ENCODE measurements at regions not wholly inside any gene's neighbourhood (a gene's known extent, or its start where the extent isn't known, plus 50 kb on each side); places are given as distances from the start of the nearest gene placed in this dataset.

DNA sequence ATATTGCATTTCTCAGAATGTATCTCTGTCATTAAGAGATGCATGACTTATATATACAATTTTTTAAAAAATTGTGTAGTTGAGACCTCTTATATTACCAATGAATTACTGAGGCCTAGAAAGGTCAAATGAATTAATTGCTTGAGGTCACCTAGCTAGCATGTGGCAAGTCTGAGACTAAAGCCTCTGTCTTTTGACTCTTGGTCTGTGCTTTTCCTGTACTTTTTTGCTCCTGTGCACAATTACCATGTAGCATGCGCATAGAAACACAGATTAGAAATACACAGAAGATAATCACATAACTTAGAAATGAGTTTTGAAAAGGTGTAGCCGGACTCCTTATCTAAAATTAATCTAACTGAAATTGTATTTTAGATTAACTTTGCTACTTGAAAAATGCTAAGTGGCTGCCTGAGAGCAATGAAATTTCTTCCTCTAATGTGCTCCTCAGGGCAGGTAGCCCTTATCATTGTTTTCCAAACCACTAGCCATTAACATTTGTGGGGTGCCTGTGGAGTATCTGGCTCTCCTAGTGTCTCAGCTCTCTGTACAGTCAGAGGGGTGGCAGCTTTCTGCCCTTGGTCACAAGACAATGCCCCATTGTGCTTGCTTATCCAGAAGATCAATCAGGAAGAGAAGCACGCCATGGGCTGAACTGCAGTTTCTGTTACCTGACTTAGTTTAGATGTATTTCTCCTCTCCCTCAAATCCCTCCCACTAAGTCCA lies 119.6 kb downstream of the RFC3 start:
- Histone ChIP-seq H3K27ac (ENCODE audit: low read depth in 1 of 2, low read length in 1 of 2) (no peak overlapping the region), H3K4me3 (ENCODE audit: low read length in 2 of 2) (no peak overlapping the region), H3K36me3 (ENCODE audit: control insufficient read depth in 2 of 2, insufficient read depth in 2 of 2, low read length in 1 of 2) (no peaks in the 10 kb centered on the region), H3K9me3 (ENCODE audit: control insufficient read depth in 2 of 2, insufficient read depth in 1 of 2, low read length in 1 of 2) (no peaks in the 10 kb centered on the region), H3K27me3 (ENCODE audit: control insufficient read depth in 2 of 2, insufficient read depth in 1 of 2, low read length in 1 of 2) (no peaks in the 10 kb centered on the region), H3K4me1 (ENCODE audit: control insufficient read depth in 2 of 2, insufficient read depth in 2 of 2, low read length in 2 of 2) (peaks cover 0 to 5% of the 10 kb centered on the region in 2 donors)
- DNase-seq (ENCODE audit: low read depth in 6 of 9, low spot score in 9 of 9), result no peak
- 99% methylated on average over 3 of the region's 3 CpGs for WGBS

DNA sequence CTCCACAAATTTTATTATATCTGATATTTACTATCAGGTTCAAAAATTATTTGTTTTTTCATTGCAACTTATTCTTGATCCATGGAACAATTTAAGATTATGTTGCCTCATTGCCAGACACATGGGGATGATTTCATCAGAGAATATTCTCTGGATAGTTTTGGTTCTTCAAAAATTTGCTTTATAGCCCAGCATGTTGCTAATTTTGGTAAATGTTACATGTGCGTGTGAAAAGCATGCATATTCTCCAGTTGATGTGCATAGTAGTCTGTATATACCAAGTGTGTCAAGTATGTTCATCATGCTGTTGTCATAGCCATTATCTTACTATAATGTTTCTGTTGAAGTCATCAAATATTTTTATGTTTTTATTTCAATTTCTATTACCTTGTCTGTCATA lies 122.3 kb downstream of the RFC3 start:
- H3K4me1 ChIP-seq (ENCODE audit: control insufficient read depth in 2 of 2, insufficient read depth in 2 of 2, low read length in 2 of 2), result no peaks in the 10 kb centered on the region
- H3K27me3 ChIP-seq (ENCODE audit: control insufficient read depth in 2 of 2, insufficient read depth in 1 of 2, low read length in 1 of 2), result no peaks in the 10 kb centered on the region
- no peak overlapping the region for H3K27ac ChIP-seq (ENCODE audit: low read depth in 1 of 2, low read length in 1 of 2)
- H3K36me3 ChIP-seq (ENCODE audit: control insufficient read depth in 2 of 2, insufficient read depth in 2 of 2, low read length in 1 of 2), result no peaks in the 10 kb centered on the region
- no peak overlapping the region for H3K4me3 ChIP-seq (ENCODE audit: low read length in 2 of 2)
- H3K9me3 ChIP-seq (ENCODE audit: control insufficient read depth in 2 of 2, insufficient read depth in 1 of 2, low read length in 1 of 2), result no peaks in the 10 kb centered on the region
- 99% methylated on average over 1 of the region's 1 CpG for WGBS
- DNase-seq (ENCODE audit: low read depth in 6 of 9, low spot score in 9 of 9), result no peak

DNA sequence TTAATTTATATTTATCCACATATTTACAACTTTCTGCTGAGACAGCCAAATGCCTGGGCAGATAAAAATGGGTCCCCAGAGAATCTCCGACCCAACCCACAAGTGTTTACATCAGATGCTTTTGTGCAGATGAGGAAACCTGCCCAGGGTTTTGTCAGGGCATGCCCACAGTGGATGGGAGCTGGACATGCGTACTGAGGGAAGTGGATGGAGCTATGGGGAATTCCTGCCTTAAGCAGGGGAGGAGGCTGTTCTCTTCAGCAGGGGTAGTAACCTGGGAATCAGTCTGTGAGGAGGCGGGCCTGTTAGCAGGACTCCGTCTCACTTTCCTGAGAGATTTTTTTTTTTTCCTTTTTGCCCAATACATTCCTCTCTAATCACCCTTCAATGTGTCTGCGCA lies 122.9 kb downstream of the RFC3 start:
- H3K9me3 ChIP-seq (ENCODE audit: control insufficient read depth in 2 of 2, insufficient read depth in 1 of 2, low read length in 1 of 2), result no peaks in the 10 kb centered on the region
- H3K4me3 ChIP-seq (ENCODE audit: low read length in 2 of 2), result no peak overlapping the region
- DNase-seq (ENCODE audit: low read depth in 6 of 9, low spot score in 9 of 9), result no peak
- 84% methylated on average over 5 of the region's 5 CpGs for WGBS
- no peak overlapping the region for H3K27ac ChIP-seq (ENCODE audit: low read depth in 1 of 2, low read length in 1 of 2)
- no peaks in the 10 kb centered on the region for H3K36me3 ChIP-seq (ENCODE audit: control insufficient read depth in 2 of 2, insufficient read depth in 2 of 2, low read length in 1 of 2)
- no peaks in the 10 kb centered on the region for H3K27me3 ChIP-seq (ENCODE audit: control insufficient read depth in 2 of 2, insufficient read depth in 1 of 2, low read length in 1 of 2)
- H3K4me1 ChIP-seq (ENCODE audit: control insufficient read depth in 2 of 2, insufficient read depth in 2 of 2, low read length in 2 of 2), result no peaks in the 10 kb centered on the region

DNA sequence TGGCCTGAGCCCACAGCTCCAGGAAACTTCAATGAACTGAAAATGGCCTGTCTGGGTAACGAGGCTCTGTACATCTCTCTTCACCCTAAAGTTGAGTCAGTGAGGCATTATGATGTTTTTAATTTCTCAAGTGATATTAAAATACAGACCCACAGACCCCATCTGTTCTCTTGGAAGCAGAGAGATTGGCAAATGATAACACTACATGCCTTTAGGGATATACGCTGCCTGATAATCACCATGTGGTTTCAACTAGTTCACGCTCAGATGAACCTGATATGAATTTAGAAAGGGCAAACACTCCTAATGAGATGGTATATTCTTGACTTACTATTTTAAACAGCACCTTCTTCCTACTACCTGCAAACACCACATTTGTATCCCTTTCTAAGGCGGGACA lies 127.5 kb downstream of the RFC3 start:
- Histone ChIP-seq H3K36me3 (ENCODE audit: control insufficient read depth in 2 of 2, insufficient read depth in 2 of 2, low read length in 1 of 2) (no peaks in the 10 kb centered on the region), H3K4me3 (ENCODE audit: low read length in 2 of 2) (no peak overlapping the region), H3K27me3 (ENCODE audit: control insufficient read depth in 2 of 2, insufficient read depth in 1 of 2, low read length in 1 of 2) (no peaks in the 10 kb centered on the region), H3K27ac (ENCODE audit: low read depth in 1 of 2, low read length in 1 of 2) (no peak overlapping the region), H3K4me1 (ENCODE audit: control insufficient read depth in 2 of 2, insufficient read depth in 2 of 2, low read length in 2 of 2) (no peaks in the 10 kb centered on the region), H3K9me3 (ENCODE audit: control insufficient read depth in 2 of 2, insufficient read depth in 1 of 2, low read length in 1 of 2) (no peaks in the 10 kb centered on the region)
- DNase-seq (ENCODE audit: low read depth in 6 of 9, low spot score in 9 of 9), result no peak
- WGBS, result 97% methylated on average over 4 of the region's 4 CpGs

DNA sequence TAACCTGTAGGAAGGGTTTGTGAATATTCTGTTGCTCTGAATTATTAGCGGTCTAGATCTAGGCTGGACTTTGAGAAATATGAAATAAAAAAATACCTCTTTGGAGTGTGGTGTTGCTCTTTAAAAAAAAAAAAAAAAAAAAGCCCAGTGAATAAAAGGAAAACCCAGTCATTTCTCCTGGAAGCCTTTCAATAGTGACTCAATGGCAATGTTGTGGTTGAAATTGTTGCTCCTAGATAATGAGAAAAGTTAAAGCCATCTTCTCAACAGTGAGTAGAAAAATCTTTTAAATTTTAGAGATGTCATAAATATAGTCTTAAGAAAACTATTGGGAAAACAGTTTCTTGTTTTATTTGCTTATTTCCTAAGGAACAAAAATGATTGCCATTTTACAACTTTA lies 135.3 kb downstream of the RFC3 start:
- Histone ChIP-seq H3K9me3 (ENCODE audit: control insufficient read depth in 2 of 2, insufficient read depth in 1 of 2, low read length in 1 of 2) (no peaks in the 10 kb centered on the region), H3K36me3 (ENCODE audit: control insufficient read depth in 2 of 2, insufficient read depth in 2 of 2, low read length in 1 of 2) (no peaks in the 10 kb centered on the region), H3K27me3 (ENCODE audit: control insufficient read depth in 2 of 2, insufficient read depth in 1 of 2, low read length in 1 of 2) (no peaks in the 10 kb centered on the region), H3K27ac (ENCODE audit: low read depth in 1 of 2, low read length in 1 of 2) (no peak overlapping the region), H3K4me1 (ENCODE audit: control insufficient read depth in 2 of 2, insufficient read depth in 2 of 2, low read length in 2 of 2) (no peaks in the 10 kb centered on the region), H3K4me3 (ENCODE audit: low read length in 2 of 2) (no peak overlapping the region)
- DNase-seq (ENCODE audit: low read depth in 6 of 9, low spot score in 9 of 9), result no peak
- 98% methylated on average over 1 of the region's 1 CpG for WGBS

DNA sequence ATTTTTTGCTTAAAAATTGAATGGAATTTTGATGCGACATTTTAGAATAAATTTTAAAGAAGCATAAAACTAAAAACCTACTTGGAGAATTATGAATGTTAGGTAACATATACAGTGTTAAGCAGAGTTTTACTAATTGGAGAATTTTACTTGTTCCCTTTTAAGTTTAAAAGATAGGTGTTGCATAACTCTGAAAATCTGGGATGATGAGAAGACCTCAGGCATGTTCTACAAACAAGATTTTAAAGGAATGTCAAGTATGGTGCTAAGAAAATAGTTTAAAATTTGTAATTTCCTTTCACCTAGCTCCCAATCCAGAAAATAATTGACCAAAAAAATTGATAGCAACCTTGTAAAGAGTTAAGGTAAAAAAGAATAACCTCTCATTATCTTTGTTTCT lies 135.8 kb downstream of the RFC3 start:
- no peaks in the 10 kb centered on the region for H3K4me1 ChIP-seq (ENCODE audit: control insufficient read depth in 2 of 2, insufficient read depth in 2 of 2, low read length in 2 of 2)
- no peak overlapping the region for H3K4me3 ChIP-seq (ENCODE audit: low read length in 2 of 2)
- H3K36me3 ChIP-seq (ENCODE audit: control insufficient read depth in 2 of 2, insufficient read depth in 2 of 2, low read length in 1 of 2), result no peaks in the 10 kb centered on the region
- no peaks in the 10 kb centered on the region for H3K27me3 ChIP-seq (ENCODE audit: control insufficient read depth in 2 of 2, insufficient read depth in 1 of 2, low read length in 1 of 2)
- WGBS, result 99% methylated on average over 1 of the region's 1 CpG
- H3K27ac ChIP-seq (ENCODE audit: low read depth in 1 of 2, low read length in 1 of 2), result no peak overlapping the region
- no peak for DNase-seq (ENCODE audit: low read depth in 6 of 9, low spot score in 9 of 9)
- H3K9me3 ChIP-seq (ENCODE audit: control insufficient read depth in 2 of 2, insufficient read depth in 1 of 2, low read length in 1 of 2), result no peaks in the 10 kb centered on the region

DNA sequence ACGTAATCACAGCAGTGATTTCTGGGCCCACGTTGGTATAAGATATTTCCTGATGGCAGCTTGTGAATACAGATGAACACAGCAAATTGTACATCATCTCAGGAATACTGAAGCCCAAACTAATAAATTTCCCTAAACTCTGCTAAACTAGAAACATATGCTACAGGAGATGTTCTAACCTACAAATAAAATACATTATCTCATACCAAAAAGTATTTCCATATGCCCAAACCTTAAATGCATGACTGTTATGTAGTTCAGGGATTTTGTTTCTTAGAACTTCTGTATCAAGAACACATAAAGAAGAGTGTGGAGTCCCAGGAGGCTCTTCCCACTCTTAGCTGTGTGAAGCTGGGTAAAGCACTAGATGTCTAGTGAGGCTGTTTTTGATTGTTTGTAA lies 138.4 kb downstream of the RFC3 start:
- DNase-seq (ENCODE audit: low read depth in 6 of 9, low spot score in 9 of 9), result no peak
- no peaks in the 10 kb centered on the region for H3K36me3 ChIP-seq (ENCODE audit: control insufficient read depth in 2 of 2, insufficient read depth in 2 of 2, low read length in 1 of 2)
- no peaks in the 10 kb centered on the region for H3K4me1 ChIP-seq (ENCODE audit: control insufficient read depth in 2 of 2, insufficient read depth in 2 of 2, low read length in 2 of 2)
- H3K27me3 ChIP-seq (ENCODE audit: control insufficient read depth in 2 of 2, insufficient read depth in 1 of 2, low read length in 1 of 2), result no peaks in the 10 kb centered on the region
- H3K27ac ChIP-seq (ENCODE audit: low read depth in 1 of 2, low read length in 1 of 2), result no peak overlapping the region
- WGBS, result 91% methylated on average over 2 of the region's 2 CpGs
- no peak overlapping the region for H3K4me3 ChIP-seq (ENCODE audit: low read length in 2 of 2)
- H3K9me3 ChIP-seq (ENCODE audit: control insufficient read depth in 2 of 2, insufficient read depth in 1 of 2, low read length in 1 of 2), result no peaks in the 10 kb centered on the region

DNA sequence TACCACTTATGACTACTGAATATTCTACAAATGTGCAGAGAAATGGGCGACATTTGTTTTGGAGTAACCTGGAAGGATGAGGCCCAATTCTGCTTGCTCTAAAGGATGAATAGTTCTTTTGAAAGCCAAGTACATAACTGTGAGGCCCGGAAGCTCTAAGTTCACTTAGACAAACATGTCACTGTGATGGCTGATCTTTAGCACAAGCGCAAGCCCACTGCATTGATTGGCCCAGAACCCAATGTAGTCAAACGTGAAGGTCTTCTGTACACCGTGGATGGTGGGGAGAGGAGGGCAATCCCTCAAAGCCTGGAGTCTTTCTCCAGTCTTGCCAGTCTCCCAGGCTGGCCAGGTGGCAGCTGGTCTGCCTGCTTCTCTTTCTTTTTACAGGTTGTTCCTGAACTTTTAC lies 139.6 kb downstream of the RFC3 start:
- 96% methylated on average over 5 of the region's 5 CpGs for WGBS
- H3K36me3 ChIP-seq (ENCODE audit: control insufficient read depth in 2 of 2, insufficient read depth in 2 of 2, low read length in 1 of 2), result no peaks in the 10 kb centered on the region
- no peaks in the 10 kb centered on the region for H3K27me3 ChIP-seq (ENCODE audit: control insufficient read depth in 2 of 2, insufficient read depth in 1 of 2, low read length in 1 of 2)
- DNase-seq (ENCODE audit: low read depth in 6 of 9, low spot score in 9 of 9), result no peak
- no peaks in the 10 kb centered on the region for H3K9me3 ChIP-seq (ENCODE audit: control insufficient read depth in 2 of 2, insufficient read depth in 1 of 2, low read length in 1 of 2)
- H3K27ac ChIP-seq (ENCODE audit: low read depth in 1 of 2, low read length in 1 of 2), result no peak overlapping the region
- no peaks in the 10 kb centered on the region for H3K4me1 ChIP-seq (ENCODE audit: control insufficient read depth in 2 of 2, insufficient read depth in 2 of 2, low read length in 2 of 2)
- no peak overlapping the region for H3K4me3 ChIP-seq (ENCODE audit: low read length in 2 of 2)

DNA sequence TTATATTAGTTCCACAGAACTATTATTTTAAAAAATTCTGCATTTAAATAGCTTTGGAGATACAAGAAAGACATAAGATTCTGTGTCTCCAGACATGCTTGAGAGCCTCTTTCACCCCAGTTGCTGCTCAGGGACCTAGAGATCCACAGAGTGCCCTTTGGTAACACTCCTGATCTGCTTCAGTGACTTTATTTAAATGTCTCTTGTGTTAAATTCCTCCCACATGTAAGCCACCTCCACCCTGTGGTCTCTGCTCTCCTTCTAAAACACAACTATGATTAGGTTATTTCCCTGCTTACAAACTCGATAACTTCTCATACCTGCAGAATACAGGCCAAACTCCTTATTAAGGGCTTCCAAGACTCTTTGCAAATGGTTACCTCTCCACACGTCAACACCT lies 141.0 kb downstream of the RFC3 start:
- no peak overlapping the region for H3K27ac ChIP-seq (ENCODE audit: low read depth in 1 of 2, low read length in 1 of 2)
- WGBS, result 95% methylated on average over 2 of the region's 2 CpGs
- no peaks in the 10 kb centered on the region for H3K36me3 ChIP-seq (ENCODE audit: control insufficient read depth in 2 of 2, insufficient read depth in 2 of 2, low read length in 1 of 2)

DNA sequence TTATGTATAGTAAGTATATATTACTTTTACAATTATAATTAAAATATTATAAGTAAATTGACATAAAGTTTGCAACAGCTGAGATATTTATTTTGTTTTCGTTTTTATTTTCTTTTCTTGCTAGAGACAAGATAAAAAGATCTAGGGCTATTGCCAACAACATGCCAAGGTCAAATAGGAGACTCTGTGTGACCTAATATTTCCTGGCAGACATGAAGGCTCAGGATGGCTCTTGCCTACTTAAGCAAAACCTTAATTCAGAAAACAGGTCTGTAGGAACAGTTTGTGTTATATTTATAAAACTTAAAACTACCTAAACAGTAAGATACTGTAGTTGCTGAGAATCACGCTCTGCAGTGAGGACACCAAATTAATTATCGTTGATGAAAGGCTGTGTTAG lies 145.2 kb downstream of the RFC3 start:
- H3K9me3 ChIP-seq (ENCODE audit: control insufficient read depth in 2 of 2, insufficient read depth in 1 of 2, low read length in 1 of 2), result no peaks in the 10 kb centered on the region
- no peaks in the 10 kb centered on the region for H3K27me3 ChIP-seq (ENCODE audit: control insufficient read depth in 2 of 2, insufficient read depth in 1 of 2, low read length in 1 of 2)
- no peak for DNase-seq (ENCODE audit: low read depth in 6 of 9, low spot score in 9 of 9)
- H3K4me3 ChIP-seq (ENCODE audit: low read length in 2 of 2), result no peak overlapping the region
- H3K4me1 ChIP-seq (ENCODE audit: control insufficient read depth in 2 of 2, insufficient read depth in 2 of 2, low read length in 2 of 2), result no peaks in the 10 kb centered on the region
- H3K36me3 ChIP-seq (ENCODE audit: control insufficient read depth in 2 of 2, insufficient read depth in 2 of 2, low read length in 1 of 2), result no peaks in the 10 kb centered on the region
- H3K27ac ChIP-seq (ENCODE audit: low read depth in 1 of 2, low read length in 1 of 2), result no peak overlapping the region
- 95% methylated on average over 3 of the region's 3 CpGs for WGBS

More for the DNA sequence above, 141.0 kb downstream of the RFC3 start:
- DNase-seq (ENCODE audit: low read depth in 6 of 9, low spot score in 9 of 9), result no peak
- no peak overlapping the region for H3K4me3 ChIP-seq (ENCODE audit: low read length in 2 of 2)
- H3K27me3 ChIP-seq (ENCODE audit: control insufficient read depth in 2 of 2, insufficient read depth in 1 of 2, low read length in 1 of 2), result no peaks in the 10 kb centered on the region
- no peaks in the 10 kb centered on the region for H3K4me1 ChIP-seq (ENCODE audit: control insufficient read depth in 2 of 2, insufficient read depth in 2 of 2, low read length in 2 of 2)
- no peaks in the 10 kb centered on the region for H3K9me3 ChIP-seq (ENCODE audit: control insufficient read depth in 2 of 2, insufficient read depth in 1 of 2, low read length in 1 of 2)

Measured in thymus (tissue), 11 donors.